Head of caudate nucleus (tissue), 42 donors: ENCODE measurements at regions not wholly inside any gene's neighbourhood (a gene's known extent, or its start where the extent isn't known, plus 50 kb on each side); places are given as distances from the start of the nearest gene placed in this dataset.

ENCODE experiments used
- DNase-seq, 42 donors: peaks; one replicate each; pipeline versions ENCODE4 v3.0.0 to v3.0.0-alpha.2; 2020 to 2021; ENCODE audit warnings: mixed read lengths in 7 of 42
- intact Hi-C: fragments of 100-400 bp; cut with DNase I; formaldehyde crosslinking; loops from one replicate; pipeline ENCODE4 v1.15.0; 2022

- intact Hi-C loops = no loop called here
- DNase-seq = no peak
Observed at GRCh38 chr7:50146692-50147091, 53.6 kb upstream of the ZPBP start.

GRCh38 chr7:50145801-50146338, 52.8 kb upstream of the ZPBP start:
- no peak for DNase-seq
- intact Hi-C loops = no loop called here

GRCh38 chr7:50145226-50145625, 52.2 kb upstream of the ZPBP start:
- no peak for DNase-seq
- intact Hi-C loops = no loop called here
